Heart left ventricle (tissue), 16 donors: ENCODE measurements at regions not wholly inside any gene's neighbourhood (a gene's known extent, or its start where the extent isn't known, plus 50 kb on each side); places are given as distances from the start of the nearest gene placed in this dataset.

Source experiments
- ATAC-seq, 4 donors: fragments of 200-7000 bp; cut with Tn5 transposase; one replicate each; pipeline ENCODE4 v1.9.1; 2020 to 2022; ENCODE audit warnings: moderate library complexity in 4 of 4, mild to moderate bottlenecking in 3 of 4, moderate number of reproducible peaks in 1 of 4
- DNase-seq, 5 donors: peaks; one replicate each; pipeline ENCODE4 v3.0.0-alpha.2; 2020
- H3K27ac ChIP-seq, 12 donors: fragments of 200-600 bp; sonication (generic) in 4 of 12; one replicate each; pipeline versions ENCODE4 v1.5.0 to v1.8.0; 2016 to 2022; ENCODE audit warnings: mild to moderate bottlenecking in 2 of 12
- H3K27me3 ChIP-seq, 9 donors: fragments of 200-600 bp; sonication (generic) in 2 of 9; one replicate each; pipeline versions ENCODE4 v1.5.1 to v1.8.0; 2016 to 2022; ENCODE audit warnings: mild to moderate bottlenecking in 3 of 9
- H3K36me3 ChIP-seq, 9 donors: fragments of 200-600 bp; sonication (generic) in 2 of 9; one replicate each; pipeline versions ENCODE4 v1.5.0 to v1.8.0; 2018 to 2022; ENCODE audit warnings: mild to moderate bottlenecking in 2 of 9
- H3K4me1 ChIP-seq, 12 donors: fragments of 200-600 bp; sonication (generic) in 4 of 12; one replicate each; pipeline versions ENCODE4 v1.5.0 to v1.8.0; 2016 to 2022; ENCODE audit warnings: mild to moderate bottlenecking in 3 of 12
- H3K4me3 ChIP-seq, 12 donors: fragments of 200-600 bp; sonication (generic) in 4 of 12; one replicate each; pipeline versions ENCODE4 v1.5.0 to v1.8.0; 2017 to 2022; ENCODE audit warnings: mild to moderate bottlenecking in 9 of 12, moderate library complexity in 4 of 12
- H3K9me3 ChIP-seq, 12 donors: fragments of 200-600 bp; sonication (generic) in 4 of 12; one replicate each; pipeline versions ENCODE4 v1.5.0 to v1.8.0; 2016 to 2022; ENCODE audit warnings: mild to moderate bottlenecking in 1 of 12
- CTCF ChIP-seq, 12 donors: fragments of 200-600 bp; sonication (generic) in 4 of 12; IDR thresholded peaks; one replicate each; pipeline versions ENCODE4 v1.5.0 to v1.8.0; 2018 to 2022; ENCODE audit warnings: antibody characterized with exemption in 12 of 12, mild to moderate bottlenecking in 5 of 12
- POLR2A ChIP-seq, 2 donors: fragments of 450-650 bp; IDR thresholded peaks; one replicate each; pipeline ENCODE4 v1.6.1; 2017; ENCODE audit warnings: antibody characterized with exemption in 2 of 2, mild to moderate bottlenecking in 2 of 2, moderate library complexity in 2 of 2
- WGBS, 4 donors: extraction: QIAGEN DNeasy Blood & Tissue Kit in 2 of 4; methylation state at CpG; one replicate each; pipeline versions ENCODE4 v1.1.5 to v1.1.7; 2013 to 2018; 5-methylcytosine and 5-hydroxymethylcytosine counted together
- intact Hi-C, 10 donors: fragments of 100-400 bp; cut with DNase I; formaldehyde crosslinking; loops; one replicate each; pipeline versions ENCODE4 v1.11.1 to v1.14.2; 2022
- donor health status: ischemic (EF 13 %, LVEDD 7.1; RV severe dilation, severe dysfunction).
- donor health status: healthy with polysubstance abuse.
- donor health status: DM: no; HTN: yes; CAD: no.
- donor health status: DM: no; HTN: no; CAD: no.
- donor health status: ischemic (EF 25% LVEDD 6.9; RV normal size, moderate dysfunction).
- donor health status: ischemic (EF 25% LVEDD 5.7; RV mildly dilated, moderate dysfunction).
- donor health status: healthy.
- donor health status: DM: yes; HTN: yes; CAD: no.
- donor health status: ischemic (EF 35%, LVEDD 5.7; RV mildly dilated, moderate dysfunction).
- donor health status: nonischemic (EF 11% LVEDD 7.7; RV severe dilation, severe dysfunction).
- donor health status: DM: yes; HTN: yes; CAD: no.
- donor health status: PGD.
- donor health status: ischemic (EF 29% LVEDD 5.4; RV normal size, mild dysfunction).
- donor health status: nonischemic (EF 23%, LVEDD 6.1; RV moderate dilation, normal function).

GRCh38 chr7:27472043-27472442 lies 190.6 kb downstream of the HIBADH start:
- ATAC-seq = no peak
- no peak for TF ChIP-seq POLR2A (IDR thresholded peaks at IDR 0.05)
- no peak for TF ChIP-seq CTCF (IDR thresholded peaks at IDR 0.05)

More at GRCh38 chr7:27472043-27472442, 190.6 kb downstream of the HIBADH start:
- intact Hi-C loops = no loop called here
- H3K27ac ChIP-seq = no peak overlapping the region
- no peak for DNase-seq
- H3K4me3 ChIP-seq = no peak overlapping the region
- H3K27me3 ChIP-seq = peaks cover 0 to 7% (median 0%) of the 10 kb centered on the region in 9 donors
- H3K36me3 ChIP-seq = no peaks in the 10 kb centered on the region
- no peaks in the 10 kb centered on the region for H3K4me1 ChIP-seq
- no peaks in the 10 kb centered on the region for H3K9me3 ChIP-seq
- WGBS, 4 donors = 84 to 91% (median 86%) methylated on average over 4 of the region's 4 CpGs
